MCF 10A (cell line): ENCODE measurements at regions not wholly inside any gene's neighbourhood (a gene's known extent, or its start where the extent isn't known, plus 50 kb on each side); places are given as distances from the start of the nearest gene placed in this dataset.
A peak's percentile ranks its signal among the peaks of the same experiment; 100 is the strongest.
"Not testable (repeated sequence)": the region's sequence is repeated elsewhere in the genome, so short reads cannot be mapped to it uniquely, and the experiment has no call there.

Experiments
- BruUV-seq: library from RNA; stranded (reverse); fragments of 400-500 nt; replicated peaks from 2 replicates; lab custom pipeline; 2021; lab: Mats Ljungman, UMichigan
- CTCF ChIA-PET: fragments of 300-600 bp; sonication (Branson Sonifier 250); formaldehyde crosslinking; extraction: SDS; loops from one replicate; lab custom pipeline; 2021; ENCODE audit warnings: antibody characterized with exemption, inconsistent platforms; lab: Yijun Ruan, JAX
- POLR2A ChIA-PET: fragments of 300-600, 350-650 bp; sonication (Branson Sonifier 250); formaldehyde crosslinking; extraction: SDS; loops from one replicate; lab custom pipeline; 2020; ENCODE audit warnings: antibody characterized with exemption, inconsistent platforms; lab: Yijun Ruan, JAX
- DNase-seq: peaks from one replicate; pipeline ENCODE4 v3.0.0-alpha.2; 2018; ENCODE audit not compliant: unreplicated experiment
- H3K27ac Mint-ChIP-seq: one replicate; pipeline ENCODE4 v1.8.0; 2022; ENCODE audit warnings: mild to moderate bottlenecking, low read depth, mixed read lengths; ENCODE audit not compliant: unreplicated experiment
- H3K27me3 Mint-ChIP-seq: one replicate; pipeline ENCODE4 v1.8.0; 2022; ENCODE audit warnings: mixed read lengths; ENCODE audit not compliant: insufficient read depth, unreplicated experiment
- H3K36me3 Mint-ChIP-seq: one replicate; pipeline ENCODE4 v1.8.0; 2022; ENCODE audit warnings: mild to moderate bottlenecking, moderate library complexity, mixed read lengths; ENCODE audit not compliant: insufficient read depth, unreplicated experiment
- H3K4me1 Mint-ChIP-seq: one replicate; pipeline ENCODE4 v1.8.0; 2022; ENCODE audit warnings: mixed read lengths; ENCODE audit not compliant: insufficient read depth, unreplicated experiment
- H3K4me3 Mint-ChIP-seq: one replicate; pipeline ENCODE4 v1.8.0; 2022; ENCODE audit warnings: mild to moderate bottlenecking, moderate library complexity, mixed read lengths; ENCODE audit not compliant: unreplicated experiment
- H3K9me3 Mint-ChIP-seq: one replicate; pipeline ENCODE4 v1.8.0; 2022; ENCODE audit warnings: mixed read lengths; ENCODE audit not compliant: unreplicated experiment
- intact Hi-C: fragments of 100-400 bp; cut with micrococcal nuclease; formaldehyde crosslinking; loops from 2 replicates; pipeline ENCODE4 v1.14.1; 2022
- TF ChIP-seq, protein P1 (sequence below): fragments of 200-600 bp; IDR thresholded peaks from one replicate; pipeline ENCODE4 v1.8.0; 2022; ENCODE audit warnings: antibody characterized with exemption, mild to moderate bottlenecking; ENCODE audit not compliant: unreplicated experiment

DNA sequence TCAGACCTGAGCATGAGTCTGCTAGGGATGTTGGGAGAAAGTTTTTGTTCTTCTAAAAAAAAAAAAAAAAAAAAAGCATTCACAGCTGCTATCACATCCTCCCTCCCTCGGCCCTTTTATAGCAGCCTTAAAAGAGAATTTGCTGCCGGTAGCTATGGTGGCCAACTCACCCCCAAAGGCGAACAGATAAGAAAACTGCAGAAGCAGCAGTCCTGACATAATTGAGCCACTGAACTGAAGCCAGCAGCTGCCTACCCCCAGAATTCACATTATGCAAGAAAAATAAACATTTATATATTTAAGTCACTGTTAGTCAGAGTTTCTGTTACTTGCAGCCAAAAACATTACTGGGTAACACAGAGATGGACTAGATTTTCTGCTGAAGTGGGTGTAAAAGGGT is 124.3 kb upstream of the SMARCA2 start:
- Mint-ChIP-seq H3K27ac (no peak overlapping the region), H3K9me3 (no peaks in the 10 kb centered on the region), H3K4me1 (no peaks in the 10 kb centered on the region), H3K27me3 (peaks cover 47% of the 10 kb centered on the region), H3K4me3 (no peak overlapping the region), H3K36me3 (no peaks in the 10 kb centered on the region)
- ChIA-PET POLR2A (no interaction called here), CTCF (no interaction called here)
- BruUV-seq = no TSS peak
- TF ChIP-seq, protein P1, sequence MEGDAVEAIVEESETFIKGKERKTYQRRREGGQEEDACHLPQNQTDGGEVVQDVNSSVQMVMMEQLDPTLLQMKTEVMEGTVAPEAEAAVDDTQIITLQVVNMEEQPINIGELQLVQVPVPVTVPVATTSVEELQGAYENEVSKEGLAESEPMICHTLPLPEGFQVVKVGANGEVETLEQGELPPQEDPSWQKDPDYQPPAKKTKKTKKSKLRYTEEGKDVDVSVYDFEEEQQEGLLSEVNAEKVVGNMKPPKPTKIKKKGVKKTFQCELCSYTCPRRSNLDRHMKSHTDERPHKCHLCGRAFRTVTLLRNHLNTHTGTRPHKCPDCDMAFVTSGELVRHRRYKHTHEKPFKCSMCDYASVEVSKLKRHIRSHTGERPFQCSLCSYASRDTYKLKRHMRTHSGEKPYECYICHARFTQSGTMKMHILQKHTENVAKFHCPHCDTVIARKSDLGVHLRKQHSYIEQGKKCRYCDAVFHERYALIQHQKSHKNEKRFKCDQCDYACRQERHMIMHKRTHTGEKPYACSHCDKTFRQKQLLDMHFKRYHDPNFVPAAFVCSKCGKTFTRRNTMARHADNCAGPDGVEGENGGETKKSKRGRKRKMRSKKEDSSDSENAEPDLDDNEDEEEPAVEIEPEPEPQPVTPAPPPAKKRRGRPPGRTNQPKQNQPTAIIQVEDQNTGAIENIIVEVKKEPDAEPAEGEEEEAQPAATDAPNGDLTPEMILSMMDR = no peak
- DNase-seq = peak; percentile 6
- intact Hi-C loops = no loop called here

DNA sequence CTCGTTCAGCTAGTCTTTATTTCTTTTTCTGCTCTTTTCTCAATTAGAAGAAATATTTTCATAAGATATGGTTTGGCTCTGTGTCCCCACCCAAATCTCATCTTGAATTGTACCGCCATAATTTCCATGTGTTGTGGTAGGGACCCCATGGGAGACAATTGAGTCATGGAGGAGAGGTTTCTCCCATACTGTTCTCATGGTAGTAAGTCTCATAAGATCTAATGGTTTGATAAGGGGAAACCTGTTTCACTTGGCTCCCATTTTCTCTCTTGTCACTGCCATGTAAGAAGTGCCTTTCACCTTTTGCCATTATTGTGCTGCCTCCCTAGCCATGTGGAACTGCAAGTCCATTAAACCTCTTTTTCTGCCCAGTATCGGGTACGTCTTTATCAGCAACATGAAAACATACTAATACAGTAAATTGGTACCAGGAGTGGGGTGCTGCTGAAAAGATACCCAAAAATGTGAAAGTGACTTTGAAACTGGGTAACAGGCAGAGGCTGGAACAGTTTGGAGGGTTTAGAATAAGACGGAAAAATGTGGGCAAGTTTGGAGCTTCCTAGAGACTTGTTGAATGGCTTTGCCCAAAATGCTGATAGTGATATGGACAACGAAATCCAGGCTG is 112.0 kb upstream of the SMARCA2 start:
- H3K36me3 Mint-ChIP-seq, H3K27me3 Mint-ChIP-seq, DNase-seq, H3K9me3 Mint-ChIP-seq, H3K27ac Mint-ChIP-seq, intact Hi-C loops, H3K4me1 Mint-ChIP-seq, H3K4me3 Mint-ChIP-seq, POLR2A ChIA-PET, BruUV-seq: not testable (repeated sequence)
- CTCF ChIA-PET = interaction anchor here (0.6 to 1.0 kb wide), 2 partner anchors 16 to 37 kb away, joined by 3 read pairs; no protein-coding TSS in a partner anchor

DNA sequence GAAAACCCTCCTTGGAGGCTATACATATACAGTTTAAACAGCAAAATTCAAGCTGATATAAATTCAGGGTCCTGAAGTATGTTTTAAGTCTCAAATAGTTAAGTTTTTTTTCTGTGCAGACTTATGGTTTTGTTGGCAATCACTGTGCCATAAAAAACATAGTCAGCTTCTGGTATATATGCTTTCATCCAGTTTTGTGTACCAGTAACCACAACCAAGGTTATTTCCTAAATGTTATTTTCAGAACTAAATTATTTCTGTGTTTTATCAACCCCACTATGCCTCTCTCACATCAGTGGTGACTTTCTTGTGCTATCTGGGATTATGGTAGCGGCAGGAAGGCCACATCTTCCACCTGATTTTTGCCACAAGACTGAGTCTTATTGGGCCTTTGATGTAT is 107.7 kb upstream of the SMARCA2 start:
- intact Hi-C loops = no loop called here
- POLR2A ChIA-PET = no interaction called here
- peaks cover 15% of the 10 kb centered on the region for H3K9me3 Mint-ChIP-seq
- CTCF ChIA-PET = no interaction called here
- BruUV-seq = no TSS peak
- no peaks in the 10 kb centered on the region for H3K36me3 Mint-ChIP-seq
- TF ChIP-seq, protein P1 = no peak
- no peaks in the 10 kb centered on the region for H3K4me1 Mint-ChIP-seq
- H3K27me3 Mint-ChIP-seq = no peaks in the 10 kb centered on the region
- no peak overlapping the region for H3K4me3 Mint-ChIP-seq
- no peak for DNase-seq
- no peak overlapping the region for H3K27ac Mint-ChIP-seq

DNA sequence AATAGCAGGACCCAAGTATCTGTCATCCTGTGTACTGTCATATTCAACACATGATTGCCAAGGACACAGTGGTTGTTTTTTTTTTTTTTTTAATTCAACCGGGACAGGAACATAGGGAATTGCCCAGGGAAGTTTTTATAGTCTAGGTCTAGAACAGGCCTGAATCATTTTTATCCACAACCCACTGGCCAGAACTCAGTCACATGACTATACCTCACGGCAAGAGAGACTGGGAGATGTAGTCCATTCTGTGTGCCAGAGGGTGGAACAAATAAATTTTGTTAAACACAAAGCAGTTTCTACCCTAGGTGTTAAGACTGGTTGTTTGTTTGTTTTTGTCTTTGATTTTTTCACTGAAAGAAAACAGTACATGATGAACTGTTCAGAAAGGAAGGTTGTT is 105.8 kb upstream of the SMARCA2 start:
- DNase-seq = no peak
- TF ChIP-seq, protein P1 = no peak
- no TSS peak for BruUV-seq
- H3K4me3 Mint-ChIP-seq = no peak overlapping the region
- H3K36me3 Mint-ChIP-seq = no peaks in the 10 kb centered on the region
- intact Hi-C loops = no loop called here
- ChIA-PET CTCF (no interaction called here), POLR2A (interaction anchor here (0.6 kb wide), 1 partner anchor 425 kb away, joined by 3 read pairs; no protein-coding TSS in a partner anchor)
- H3K27me3 Mint-ChIP-seq = no peaks in the 10 kb centered on the region
- no peak overlapping the region for H3K27ac Mint-ChIP-seq
- no peaks in the 10 kb centered on the region for H3K4me1 Mint-ChIP-seq
- peaks cover 8% of the 10 kb centered on the region for H3K9me3 Mint-ChIP-seq
